ENCODE measurements at regions not wholly inside any gene's neighbourhood (a gene's known extent, or its start where the extent isn't known, plus 50 kb on each side); places are given as distances from the start of the nearest gene placed in this dataset.

DNA sequence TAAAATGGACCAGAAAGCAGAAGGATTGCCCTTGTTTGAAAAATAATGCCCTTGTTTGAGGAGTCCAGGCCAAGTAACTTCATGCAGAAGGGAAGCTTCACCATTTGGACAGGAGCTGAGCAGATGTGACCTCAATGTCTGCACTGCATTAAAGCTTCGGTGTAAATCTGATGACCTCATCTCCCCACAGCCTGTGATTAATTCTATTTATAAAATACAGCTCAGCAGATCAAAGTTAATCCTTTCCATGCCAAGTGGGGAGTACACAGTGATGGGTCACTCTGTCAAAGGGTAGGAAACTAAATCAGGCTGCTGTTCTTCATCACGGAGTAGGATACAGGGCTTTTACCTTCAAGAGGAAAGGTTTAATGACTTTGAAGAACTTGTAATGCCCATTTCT is 533.7 kb downstream of the RPS29 start:
- TF ChIP-seq ZNF274 (IDR thresholded peaks at IDR 0.05; ENCODE audit: low read length) (no peak), ZNF274 (tag by site-specific recombination; IDR thresholded peaks at IDR 0.05; ENCODE audit: borderline replicate concordance) (no peak), CTCF (tag by site-specific recombination; IDR thresholded peaks at IDR 0.05) (no peak), YY1 (tag by site-specific recombination; IDR thresholded peaks at IDR 0.05) (no peak), ZNF398 (tag by site-specific recombination; IDR thresholded peaks at IDR 0.05) (no peak), ZNF350 (tag by site-specific recombination; IDR thresholded peaks at IDR 0.05) (no peak), ZNF292 (tag by site-specific recombination; IDR thresholded peaks at IDR 0.05; ENCODE audit: borderline replicate concordance, low read depth) (no peak), ZNF121 (tag by site-specific recombination; IDR thresholded peaks at IDR 0.05) (no peak), SP2 (tag by site-specific recombination; IDR thresholded peaks at IDR 0.05) (no peak)
